Activated T-cell treated with anti-CD3 and anti-CD28 coated beads, Interleukin-2, amount 50 U/mL, for 48 hours (primary cell): ENCODE measurements at regions not wholly inside any gene's neighbourhood (a gene's known extent, or its start where the extent isn't known, plus 50 kb on each side); places are given as distances from the start of the nearest gene placed in this dataset.
"Not testable (repeated sequence)": the region's sequence is repeated elsewhere in the genome, so short reads cannot be mapped to it uniquely, and the experiment has no call there.

Experiments used
- DNase-seq, 2 experiments: peaks; one replicate each; pipeline ENCODE4 v3.0.0-alpha.2; 2020

DNA sequence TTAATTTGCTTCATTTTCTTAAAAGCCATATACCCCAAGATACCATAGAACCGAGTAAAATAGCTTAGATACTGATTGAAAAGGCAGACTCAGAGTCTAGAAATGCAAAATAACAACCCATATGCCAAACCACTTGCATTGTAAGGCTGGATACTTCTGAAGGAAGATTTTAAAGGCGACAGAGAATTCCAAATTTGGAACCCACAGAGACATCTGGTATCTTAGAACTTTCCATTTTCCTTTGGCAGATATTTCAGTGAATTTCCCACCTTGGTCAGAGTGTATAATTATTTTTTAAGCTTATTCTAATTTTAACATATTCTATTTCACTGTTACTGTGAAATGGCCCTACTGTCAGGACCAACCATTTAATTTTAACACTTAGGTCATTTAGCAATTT lies 186.4 kb upstream of the E2F7 start:
- no peak for DNase-seq

GRCh38 chr12:77249892-77250291 lies 184.5 kb upstream of the E2F7 start:
- DNase-seq: no peak

- no peak for DNase-seq
Measured at GRCh38 chr12:77248036-77248435, 182.7 kb upstream of the E2F7 start.

DNA sequence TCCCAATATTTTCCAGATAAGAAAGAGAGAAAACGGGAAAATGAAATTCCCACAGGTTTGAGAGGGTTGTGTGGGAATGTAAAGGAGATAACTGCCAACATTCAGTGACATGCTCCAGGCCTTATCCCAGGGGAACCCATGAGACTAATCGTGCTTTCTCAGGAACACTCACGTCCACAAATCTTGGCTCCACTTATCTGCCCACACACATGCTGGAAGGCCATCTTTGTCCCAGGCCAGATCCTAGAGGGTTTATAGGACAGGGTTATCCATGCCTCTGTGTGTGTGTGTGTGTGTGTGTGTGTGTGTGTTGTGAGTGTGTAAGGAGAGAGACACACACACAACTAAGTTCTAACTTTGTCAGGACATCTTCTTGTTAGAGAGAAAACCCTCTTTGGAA lies 182.2 kb upstream of the E2F7 start:
- DNase-seq: no peak

- no peak for DNase-seq
Measured at GRCh38 chr12:77243345-77243744, 178.0 kb upstream of the E2F7 start.

GRCh38 chr12:77239617-77240016 lies 174.2 kb upstream of the E2F7 start:
- no peak for DNase-seq

- DNase-seq: no peak
Measured at GRCh38 chr12:77238335-77238734, 173.0 kb upstream of the E2F7 start.

GRCh38 chr12:77237896-77238295 lies 172.5 kb upstream of the E2F7 start:
- DNase-seq: no peak

DNA sequence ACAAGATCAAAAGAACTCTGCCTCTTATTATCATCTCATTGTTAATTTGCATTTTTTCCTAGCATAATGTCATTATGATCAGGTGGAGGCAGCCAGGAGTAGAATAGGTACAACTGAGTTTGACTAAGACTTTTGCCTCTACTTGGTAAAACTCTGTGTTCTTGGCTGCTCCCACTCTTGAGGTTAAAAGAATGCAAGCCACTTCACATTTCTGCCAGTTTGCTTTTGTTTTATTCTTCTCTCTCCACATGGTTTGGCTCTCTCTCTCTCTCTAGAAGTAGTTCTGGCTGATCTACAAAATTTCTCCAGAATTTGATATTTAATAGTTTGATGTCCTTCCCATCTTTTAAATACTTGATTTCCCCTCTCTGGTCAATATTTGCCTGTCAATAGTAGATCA lies 170.7 kb upstream of the E2F7 start:
- DNase-seq: no peak

GRCh38 chr12:77232045-77232444 lies 166.7 kb upstream of the E2F7 start:
- no peak for DNase-seq

- no peak for DNase-seq
Measured at GRCh38 chr12:77231501-77231918, 166.1 kb upstream of the E2F7 start.

DNA sequence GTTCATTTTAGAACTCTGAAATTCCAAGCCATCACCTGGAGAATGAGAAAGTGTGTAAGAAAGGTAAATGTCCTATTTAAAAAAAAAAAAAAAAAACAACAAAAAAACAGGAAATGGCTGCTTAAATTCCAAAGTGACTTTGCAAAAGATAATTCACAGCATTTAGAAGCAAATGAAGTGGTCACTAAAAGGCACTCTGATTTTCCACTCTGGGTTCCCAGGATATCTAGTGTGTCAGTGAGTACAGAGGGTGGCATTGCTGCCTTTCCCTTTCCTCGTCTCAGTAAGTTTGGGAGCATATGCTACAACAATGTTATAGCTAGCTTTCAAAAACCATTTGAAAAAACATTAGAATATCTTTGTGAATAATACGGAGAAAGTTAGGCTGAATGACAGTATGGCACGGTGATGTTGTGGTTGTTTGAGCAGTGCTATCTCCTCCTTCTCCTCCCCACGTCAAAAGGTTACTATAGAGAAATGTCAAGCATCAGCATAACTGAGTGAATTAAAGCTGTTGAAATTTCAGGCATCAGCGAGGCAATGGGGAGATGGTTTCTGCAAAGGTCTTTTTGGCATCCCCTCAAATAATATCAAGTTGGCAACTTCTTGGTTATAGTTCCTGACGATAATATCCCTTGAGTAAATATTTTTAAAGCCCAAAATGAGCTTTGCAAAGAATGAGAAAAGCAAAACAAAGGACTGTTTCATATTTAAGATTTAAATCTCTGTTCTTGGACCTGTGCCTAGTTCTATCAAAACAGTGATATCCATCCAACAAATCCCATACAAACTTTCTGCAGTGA lies 164.5 kb upstream of the E2F7 start:
- DNase-seq: no peak

DNA sequence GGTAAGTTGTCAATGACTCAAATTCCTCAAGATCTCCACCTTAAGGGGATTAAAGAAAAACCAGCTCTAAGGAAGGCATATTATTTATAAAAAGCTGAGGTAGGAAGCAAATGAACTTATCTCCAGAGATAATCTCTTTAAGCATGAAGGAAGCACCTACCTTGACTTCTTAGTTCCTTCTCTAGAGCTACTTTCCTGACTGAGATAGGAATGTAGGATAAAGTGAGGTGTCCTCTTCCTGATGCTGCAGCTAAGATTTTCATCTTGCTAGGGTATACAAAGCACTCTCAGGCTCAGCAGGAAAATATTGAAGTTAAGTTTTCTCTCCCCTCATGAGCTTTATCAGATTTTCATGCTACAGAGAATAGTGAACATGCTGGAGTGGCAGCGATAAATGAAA lies 163.0 kb upstream of the E2F7 start:
- DNase-seq: no peak

- DNase-seq: no peak
Measured at GRCh38 chr12:77226368-77226767, 161.0 kb upstream of the E2F7 start.

GRCh38 chr12:77225373-77225772 lies 160.0 kb upstream of the E2F7 start:
- DNase-seq: no peak

DNA sequence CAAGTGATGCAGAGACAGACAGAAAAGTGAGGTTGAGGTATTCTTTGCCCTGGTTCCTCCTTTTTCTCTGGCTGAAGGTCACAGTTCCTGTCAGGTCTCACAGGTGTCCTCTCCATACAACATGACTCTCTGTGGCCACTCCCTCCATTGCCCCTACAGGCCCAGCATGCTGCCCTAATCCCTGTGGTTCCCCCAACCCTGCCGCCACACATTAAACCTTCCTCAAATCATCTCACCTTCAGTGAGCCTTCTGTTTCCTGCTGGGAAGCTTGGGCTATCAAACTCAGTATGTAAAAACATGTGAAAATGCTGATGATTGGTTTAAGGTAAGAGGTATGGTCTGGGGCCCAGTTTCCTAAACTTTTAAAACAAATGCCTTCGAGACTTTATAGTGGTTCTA lies 159.0 kb upstream of the E2F7 start:
- DNase-seq: no peak

- no peak for DNase-seq
Measured at GRCh38 chr12:77222336-77222735, 157.0 kb upstream of the E2F7 start.

- no peak for DNase-seq
Measured at GRCh38 chr12:77220586-77220985, 155.2 kb upstream of the E2F7 start.

GRCh38 chr12:77218278-77218677 lies 152.9 kb upstream of the E2F7 start:
- DNase-seq: no peak

DNA sequence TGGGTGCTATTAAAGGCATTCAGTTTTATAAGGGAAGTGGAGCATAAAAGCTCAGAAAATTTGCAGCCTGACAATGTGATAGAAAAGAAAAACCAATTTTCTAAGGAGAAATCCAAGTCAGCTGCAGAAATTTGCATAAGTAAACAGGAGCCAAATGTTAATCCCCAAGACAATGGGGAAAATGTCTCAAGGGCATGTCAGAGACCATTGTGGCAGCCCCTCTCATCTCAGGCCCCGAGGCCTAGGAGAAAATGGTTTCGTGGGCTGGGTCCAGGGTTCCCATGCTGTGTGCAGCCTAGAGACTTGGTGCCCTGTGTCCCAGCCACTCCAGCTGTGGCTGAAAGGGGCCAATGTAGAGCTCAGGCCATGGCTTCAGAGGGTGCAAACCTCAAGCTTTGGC lies 150.8 kb upstream of the E2F7 start:
- not testable (repeated sequence) for DNase-seq

- DNase-seq: no peak
Measured at GRCh38 chr12:77214136-77214535, 148.8 kb upstream of the E2F7 start.

DNA sequence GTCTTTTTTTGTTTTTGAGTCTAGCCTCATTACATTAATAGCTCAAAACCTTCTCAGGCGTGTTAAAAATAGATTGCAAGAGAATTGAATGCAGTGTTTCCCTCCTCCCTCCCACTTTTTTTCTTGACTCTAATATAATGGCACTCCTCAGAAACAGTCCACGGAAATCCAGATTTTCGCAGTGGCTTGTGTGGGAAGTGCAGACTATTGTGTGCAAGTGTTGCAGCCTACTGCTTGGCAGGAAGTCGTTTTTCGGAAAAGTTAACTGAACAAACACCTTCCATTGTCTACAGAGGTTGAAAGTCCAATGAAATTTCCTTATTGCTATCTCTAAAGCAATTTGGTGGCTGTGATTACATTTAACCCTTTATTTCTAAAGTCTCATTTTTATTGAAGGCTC lies 147.9 kb upstream of the E2F7 start:
- no peak for DNase-seq

DNA sequence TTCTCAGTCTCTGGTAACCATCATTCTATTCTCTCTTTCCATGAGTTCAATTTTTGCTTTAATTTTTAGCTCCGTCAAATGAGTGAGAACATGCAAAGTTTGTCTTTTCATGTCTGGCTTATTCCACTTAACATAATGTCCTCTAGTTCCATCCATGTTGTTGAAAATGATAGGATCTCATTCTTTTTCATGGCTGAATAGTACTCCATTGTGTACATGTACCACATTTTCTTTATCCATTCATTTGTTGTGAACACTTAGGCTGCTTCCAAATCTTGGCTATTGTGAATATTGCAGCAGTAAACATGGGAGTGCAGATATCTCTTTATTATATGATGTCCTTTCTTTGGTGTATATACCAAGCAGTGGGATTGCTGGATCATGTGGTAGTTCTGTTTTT lies 145.4 kb upstream of the E2F7 start:
- no peak for DNase-seq

GRCh38 chr12:77204083-77204482 lies 138.7 kb upstream of the E2F7 start:
- DNase-seq: no peak

- no peak for DNase-seq
Measured at GRCh38 chr12:77202457-77203060, 137.2 kb upstream of the E2F7 start.
